Transverse colon (tissue), 4 donors: ENCODE measurements at regions not wholly inside any gene's neighbourhood (a gene's known extent, or its start where the extent isn't known, plus 50 kb on each side); places are given as distances from the start of the nearest gene placed in this dataset.

Source experiments
- DNase-seq: peaks from one replicate; pipeline ENCODE4 v3.0.0-alpha.2; 2019
- H3K27ac ChIP-seq, 4 donors: fragments of 200-600 bp; sonication (generic); 2 replicates each; pipeline ENCODE4 v1.5.1; 2016 to 2018; ENCODE audit warnings: inconsistent platforms in 4 of 4
- H3K27me3 ChIP-seq: fragments of 200-600 bp; sonication (generic); 2 replicates; pipeline ENCODE4 v1.5.1; 2017; ENCODE audit warnings: inconsistent platforms
- H3K36me3 ChIP-seq, 4 donors: fragments of 200-600 bp; sonication (generic); 2 replicates each; pipeline ENCODE4 v1.5.1; 2017 to 2019; ENCODE audit warnings: inconsistent platforms in 4 of 4
- H3K4me1 ChIP-seq, 4 donors: fragments of 200-600 bp; sonication (generic); 2 replicates each; pipeline ENCODE4 v1.5.1; 2017 to 2020; ENCODE audit warnings: inconsistent platforms in 4 of 4
- H3K4me3 ChIP-seq, 4 donors: fragments of 200-600 bp; sonication (generic); 1 replicate in 1 of 4; 2 replicates in 3 of 4; pipeline versions ENCODE4 v1.5.1 to v1.6.1; 2017 to 2019; ENCODE audit warnings: inconsistent platforms in 4 of 4
- H3K9me3 ChIP-seq, 2 donors: fragments of 200-600 bp; sonication (generic); 2 replicates each; pipeline ENCODE4 v1.5.1; 2017 to 2019; ENCODE audit warnings: inconsistent platforms in 2 of 2
- EP300 ChIP-seq: sonication (generic); formaldehyde crosslinking; IDR thresholded peaks from one replicate; pipeline ENCODE4 v1.6.1; 2017; ENCODE audit warnings: antibody characterized with exemption, low read depth
- POLR2A ChIP-seq: fragments of 450-650 bp; IDR thresholded peaks from one replicate; pipeline ENCODE4 v1.6.1; 2016; ENCODE audit warnings: antibody characterized with exemption, mild to moderate bottlenecking, moderate library complexity
- POLR2AphosphoS5 ChIP-seq, 3 donors: sonication (generic); formaldehyde crosslinking; IDR thresholded peaks; one replicate each; pipeline ENCODE4 v1.6.1; 2016; ENCODE audit warnings: antibody characterized with exemption in 3 of 3
- WGBS, 2 donors: methylation state at CpG; one replicate each; pipeline ENCODE4 v1.1.5; 2018; ENCODE audit warnings: low coverage in 1 of 2; 5-methylcytosine and 5-hydroxymethylcytosine counted together
- in situ Hi-C, 4 donors: fragments of 200-750 bp; cut with MboI; loops; one replicate each; pipeline versions ENCODE4 v1.15.0 to v1.15.1; 2017; ENCODE audit warnings: low sequenced_read_pairs in 3 of 4, low pct_ligation_motif_present in 1 of 4, low pct_unique_long_range_greater_than_20kb in 1 of 4
- intact Hi-C: fragments of 100-400 bp; cut with DNase I; formaldehyde crosslinking; loops from one replicate; pipeline ENCODE4 v1.15.1; 2023; ENCODE audit warnings: low total_unique reads
- TF ChIP-seq, protein P1 (sequence below), 5 experiments: fragments of 200-600 bp in 3 of 5; fragments of 450-650 bp in 2 of 5; sonication (generic) in 3 of 5; IDR thresholded peaks; 1 replicate in 2 of 5; 2 replicates in 3 of 5; pipeline ENCODE4 v1.5.1; 2016 to 2017; ENCODE audit warnings: antibody characterized with exemption in 5 of 5, inconsistent platforms in 3 of 5, mild to moderate bottlenecking in 2 of 5, moderate library complexity in 1 of 5

DNA sequence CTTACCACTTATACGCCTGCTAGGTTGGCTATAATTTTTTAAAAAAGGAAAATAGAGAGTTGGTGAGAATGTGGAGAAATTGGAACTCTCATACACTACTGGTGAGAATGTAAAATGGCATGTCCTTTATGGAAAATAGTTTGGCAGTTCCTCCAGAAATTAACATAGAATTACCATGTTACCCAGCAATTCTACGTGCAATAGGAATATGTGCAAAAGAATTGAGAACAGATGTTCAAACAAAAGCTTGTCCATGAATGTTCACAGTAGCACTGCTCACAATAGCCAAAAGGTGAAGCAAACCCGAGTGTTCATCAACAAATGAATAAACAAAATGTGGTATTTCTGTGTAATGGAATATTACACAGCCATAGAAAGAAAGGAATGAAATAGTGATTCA lies 592.2 kb downstream of the DHX35 start:
- H3K9me3 ChIP-seq, result peaks cover 0 to 4% of the 10 kb centered on the region in 2 donors
- DNase-seq, result no peak
- no peaks in the 10 kb centered on the region for H3K4me1 ChIP-seq
- no peak overlapping the region for H3K4me3 ChIP-seq
- no peaks in the 10 kb centered on the region for H3K36me3 ChIP-seq
- no peak overlapping the region for H3K27ac ChIP-seq
- 85 to 96% methylated on average over 3 of the region's 3 CpGs for WGBS, 2 donors
- in situ Hi-C loops (no loop called here), intact Hi-C loops (no loop called here)
- TF ChIP-seq, protein P1, sequence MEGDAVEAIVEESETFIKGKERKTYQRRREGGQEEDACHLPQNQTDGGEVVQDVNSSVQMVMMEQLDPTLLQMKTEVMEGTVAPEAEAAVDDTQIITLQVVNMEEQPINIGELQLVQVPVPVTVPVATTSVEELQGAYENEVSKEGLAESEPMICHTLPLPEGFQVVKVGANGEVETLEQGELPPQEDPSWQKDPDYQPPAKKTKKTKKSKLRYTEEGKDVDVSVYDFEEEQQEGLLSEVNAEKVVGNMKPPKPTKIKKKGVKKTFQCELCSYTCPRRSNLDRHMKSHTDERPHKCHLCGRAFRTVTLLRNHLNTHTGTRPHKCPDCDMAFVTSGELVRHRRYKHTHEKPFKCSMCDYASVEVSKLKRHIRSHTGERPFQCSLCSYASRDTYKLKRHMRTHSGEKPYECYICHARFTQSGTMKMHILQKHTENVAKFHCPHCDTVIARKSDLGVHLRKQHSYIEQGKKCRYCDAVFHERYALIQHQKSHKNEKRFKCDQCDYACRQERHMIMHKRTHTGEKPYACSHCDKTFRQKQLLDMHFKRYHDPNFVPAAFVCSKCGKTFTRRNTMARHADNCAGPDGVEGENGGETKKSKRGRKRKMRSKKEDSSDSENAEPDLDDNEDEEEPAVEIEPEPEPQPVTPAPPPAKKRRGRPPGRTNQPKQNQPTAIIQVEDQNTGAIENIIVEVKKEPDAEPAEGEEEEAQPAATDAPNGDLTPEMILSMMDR (IDR thresholded peaks at IDR 0.05), result no peak
- TF ChIP-seq EP300 (no peak), POLR2A (no peak), POLR2AphosphoS5 (IDR thresholded peaks at IDR 0.05) (no peak)
- no peaks in the 10 kb centered on the region for H3K27me3 ChIP-seq

DNA sequence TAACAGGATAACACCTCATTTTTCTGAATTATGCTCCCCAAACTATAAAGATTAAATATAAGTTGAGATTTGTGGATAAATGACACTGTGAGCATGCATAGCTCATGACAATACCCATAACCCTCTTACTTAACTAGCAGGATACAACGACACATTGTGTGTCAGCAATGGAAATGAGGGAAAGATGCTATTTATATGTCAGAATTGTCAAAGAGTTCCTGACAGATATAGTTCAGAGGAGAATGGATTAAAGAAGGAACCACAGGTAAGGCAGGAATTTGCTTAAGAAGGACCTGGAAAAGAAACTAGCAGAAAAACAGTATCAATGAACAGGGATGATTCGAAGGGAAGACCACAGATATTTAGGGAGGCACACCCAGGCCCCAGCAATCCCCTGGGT lies 591.0 kb downstream of the DHX35 start:
- Histone ChIP-seq H3K4me3 (no peak overlapping the region), H3K27me3 (no peaks in the 10 kb centered on the region), H3K4me1 (no peaks in the 10 kb centered on the region), H3K9me3 (peaks cover 0 to 4% of the 10 kb centered on the region in 2 donors), H3K27ac (no peak overlapping the region), H3K36me3 (no peaks in the 10 kb centered on the region)
- intact Hi-C loops (no loop called here), in situ Hi-C loops (no loop called here)
- no peak for DNase-seq
- 72 to 85% methylated on average over 2 of the region's 2 CpGs for WGBS, 2 donors
- TF ChIP-seq POLR2AphosphoS5 (IDR thresholded peaks at IDR 0.05), result no peak
- TF ChIP-seq, protein P1 (IDR thresholded peaks at IDR 0.05), result no peak

DNA sequence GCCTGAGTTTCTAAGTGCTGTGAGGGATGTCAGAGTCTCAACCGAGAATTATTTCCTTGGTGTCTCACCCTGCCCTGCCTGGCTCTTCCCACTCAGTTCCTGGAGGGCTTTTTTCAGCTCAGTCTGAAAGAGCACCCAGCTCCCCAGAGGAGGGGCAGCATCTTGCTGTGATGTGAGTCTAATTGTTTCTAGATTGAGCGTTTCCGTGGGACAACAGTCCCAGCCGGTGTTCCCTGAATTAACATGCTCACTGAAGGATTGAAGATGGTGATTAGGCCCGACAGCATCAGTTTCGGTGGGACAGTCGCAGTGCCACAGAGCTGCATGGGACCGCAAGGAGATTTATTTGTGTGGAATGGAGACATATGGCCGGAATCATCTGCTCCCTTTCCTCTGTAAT lies 587.6 kb downstream of the DHX35 start:
- intact Hi-C loops (no loop called here), in situ Hi-C loops (no loop called here)
- DNase-seq, result no peak
- no peak overlapping the region for H3K27ac ChIP-seq
- WGBS, 2 donors, result 85 to 100% methylated on average over 1 to 9 of the region's 9 CpGs
- TF ChIP-seq EP300, result no peak
- no peak for TF ChIP-seq POLR2A
- TF ChIP-seq POLR2AphosphoS5 (IDR thresholded peaks at IDR 0.05), result no peak
- TF ChIP-seq, protein P1 (IDR thresholded peaks at IDR 0.05), result no peak
- H3K9me3 ChIP-seq, result no peaks in the 10 kb centered on the region
- H3K27me3 ChIP-seq, result peaks cover 6% of the 10 kb centered on the region
- H3K36me3 ChIP-seq, result no peaks in the 10 kb centered on the region
- no peak overlapping the region for H3K4me3 ChIP-seq
- H3K4me1 ChIP-seq, result no peaks in the 10 kb centered on the region

DNA sequence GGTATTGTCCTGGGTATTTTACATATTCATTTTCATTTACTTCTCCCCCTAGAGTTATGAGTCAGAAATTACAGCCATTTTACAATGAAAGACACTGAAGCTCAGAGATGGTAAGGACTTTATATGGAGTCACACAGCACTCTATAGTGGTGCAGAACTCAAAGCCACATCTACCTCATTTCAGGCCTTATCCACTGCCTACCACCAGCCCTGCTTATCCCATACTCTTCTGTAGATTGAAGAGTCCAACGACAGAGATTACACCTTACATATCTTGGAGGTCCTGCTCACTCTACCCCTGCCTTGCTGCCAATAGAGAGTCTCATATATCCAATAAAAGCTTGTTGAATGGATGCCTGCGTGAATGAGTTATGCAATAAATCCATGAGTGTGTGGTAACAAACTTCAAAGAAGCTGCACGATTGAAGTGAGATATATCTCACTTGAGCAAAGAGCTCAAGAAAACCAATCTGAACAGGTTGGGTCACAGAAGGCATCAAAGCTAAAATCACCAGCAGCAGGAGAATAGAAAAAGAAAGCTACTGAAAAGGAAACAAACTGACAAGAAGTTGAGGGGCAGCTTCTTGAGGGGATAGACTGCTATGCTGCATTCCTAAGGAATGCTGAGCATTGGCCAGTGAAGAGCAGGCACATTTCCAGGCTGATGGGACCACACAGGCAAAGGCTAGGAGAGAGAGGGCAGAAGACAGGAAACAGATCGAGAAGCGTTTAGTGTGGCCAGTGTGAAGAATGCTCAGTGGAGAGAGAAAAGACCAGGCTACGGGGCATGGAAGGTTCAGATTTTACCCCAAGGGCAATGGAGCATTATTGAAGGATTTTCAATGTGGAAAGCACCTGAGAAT lies 585.6 kb downstream of the DHX35 start:
- Histone ChIP-seq H3K27ac (no peak overlapping the region), H3K4me3 (no peak overlapping the region), H3K9me3 (no peaks in the 10 kb centered on the region), H3K4me1 (no peaks in the 10 kb centered on the region), H3K27me3 (peaks cover 14% of the 10 kb centered on the region), H3K36me3 (no peaks in the 10 kb centered on the region)
- no peak for TF ChIP-seq POLR2AphosphoS5 (IDR thresholded peaks at IDR 0.05)
- TF ChIP-seq POLR2A, result no peak
- TF ChIP-seq EP300, result no peak
- TF ChIP-seq, protein P1 (IDR thresholded peaks at IDR 0.05), result no peak
- WGBS, 2 donors, result 57 to 66% methylated on average over 4 to 6 of the region's 6 CpGs
- no peak for DNase-seq
- intact Hi-C loops (no loop called here), in situ Hi-C loops (no loop called here)
